Cerebellar nuclear complex (tissue), 1 donor: ENCODE measurements at regions not wholly inside any gene's neighbourhood (a gene's known extent, or its start where the extent isn't known, plus 50 kb on each side); places are given as distances from the start of the nearest gene placed in this dataset.
"Not testable (repeated sequence)": the region's sequence is repeated elsewhere in the genome, so short reads cannot be mapped to it uniquely, and the experiment has no call there.

Source experiments
- DNase-seq, 2 experiments: peaks; one replicate each; lab custom pipeline; 2025; lab: John Stamatoyannopoulos, UW

DNA sequence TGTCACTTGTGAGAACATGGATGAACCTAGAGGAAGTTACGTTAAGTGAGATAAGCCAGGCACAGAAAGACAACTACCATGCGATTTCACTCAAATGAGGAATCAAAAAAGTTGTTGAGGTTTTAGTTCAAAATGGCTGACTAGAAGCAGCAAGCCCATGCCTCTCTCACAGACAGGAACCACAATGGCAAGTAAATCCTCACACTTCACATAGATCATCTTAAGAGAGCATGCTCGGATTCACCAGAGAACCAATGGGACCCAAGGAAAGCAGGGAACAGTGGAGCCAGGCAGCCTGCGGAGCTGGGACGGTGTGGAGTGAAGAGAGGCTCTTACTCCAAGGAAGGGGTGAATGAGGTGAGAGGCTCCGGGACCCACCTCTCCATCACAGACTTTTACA lies 581.0 kb downstream of the UQCRFS1 start:
- DNase-seq: no peak

DNA sequence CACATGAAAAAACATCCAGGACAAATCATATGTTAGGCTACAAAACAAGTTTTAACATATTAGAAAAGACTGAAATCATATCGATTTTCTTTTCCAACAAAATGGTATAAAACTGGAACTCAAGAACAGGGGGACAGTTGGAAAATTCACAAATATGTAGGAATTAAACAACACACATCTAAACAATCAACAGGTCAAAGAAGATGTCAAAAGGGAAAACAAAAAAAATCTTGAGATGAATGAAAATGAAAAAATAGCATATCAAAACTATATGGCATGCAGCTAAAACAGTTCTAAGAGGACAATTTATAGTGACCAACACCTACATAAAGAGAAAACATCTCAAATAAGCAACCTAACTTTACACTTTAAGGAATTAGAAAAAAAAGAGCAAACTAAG lies 585.3 kb downstream of the UQCRFS1 start:
- no peak for DNase-seq

DNA sequence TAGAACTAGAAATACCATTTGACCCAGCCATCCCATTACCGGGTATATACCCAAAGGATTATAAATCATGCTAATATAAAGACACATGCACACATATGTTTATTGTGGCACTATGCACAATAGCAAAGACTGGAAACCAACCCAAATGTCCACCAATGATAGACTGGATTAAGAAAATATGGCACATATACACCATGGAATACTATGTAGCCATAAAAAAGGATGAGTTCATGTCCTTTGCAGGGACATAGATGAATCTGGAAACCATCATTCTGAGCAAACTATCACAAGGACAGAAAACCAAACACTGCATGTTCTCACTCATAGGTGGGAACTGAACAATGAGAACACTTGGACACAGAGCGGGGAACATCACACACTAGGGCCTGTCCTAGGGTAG lies 586.5 kb downstream of the UQCRFS1 start:
- not testable (repeated sequence) for DNase-seq

DNA sequence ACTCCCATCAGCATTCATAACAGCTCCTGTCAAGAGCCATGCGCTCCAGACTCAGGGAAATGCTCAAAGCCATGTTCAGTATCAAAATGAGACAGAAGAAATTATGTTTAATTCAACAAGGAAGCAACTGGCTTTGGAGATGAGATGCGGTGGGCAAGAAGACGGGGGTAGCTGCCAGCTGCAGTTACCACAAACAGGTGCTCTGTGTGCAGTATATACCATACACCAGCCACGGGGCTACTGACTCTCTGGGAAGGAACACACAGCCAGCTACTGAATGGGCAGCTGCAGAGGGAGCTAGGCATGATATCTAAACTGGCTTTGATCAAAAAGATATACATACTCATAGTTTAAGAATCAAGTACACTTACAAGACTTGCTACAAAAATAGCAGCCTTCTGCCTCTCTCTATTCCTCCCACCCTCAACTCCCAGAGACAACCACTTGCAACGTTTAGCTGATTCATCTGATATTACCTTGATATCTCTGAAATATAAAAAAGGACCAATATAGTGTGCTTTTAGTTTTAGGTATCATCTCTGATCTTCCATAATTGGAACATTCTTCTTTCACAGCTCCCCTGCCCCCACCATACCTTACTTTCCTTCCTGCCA lies 593.0 kb downstream of the UQCRFS1 start:
- no peak for DNase-seq

DNA sequence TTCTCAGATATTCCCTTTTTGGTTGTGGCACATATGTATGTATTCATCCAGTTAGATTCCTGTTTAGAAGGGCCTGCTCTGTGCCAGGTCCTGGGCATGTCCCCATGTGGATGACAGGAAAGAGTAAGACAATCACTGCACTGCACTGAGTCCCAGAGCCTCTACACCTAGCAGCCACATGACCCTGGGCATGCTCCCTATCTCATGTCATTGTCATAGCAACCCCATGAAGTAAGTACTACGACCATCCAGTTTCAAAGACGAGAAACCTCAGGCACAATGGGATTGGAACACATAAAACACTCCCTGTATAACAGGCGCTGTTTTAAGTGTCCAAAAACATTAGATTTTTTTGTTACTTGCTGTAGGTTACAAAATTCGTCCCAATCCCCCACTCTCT lies 594.4 kb downstream of the UQCRFS1 start:
- no peak for DNase-seq

DNA sequence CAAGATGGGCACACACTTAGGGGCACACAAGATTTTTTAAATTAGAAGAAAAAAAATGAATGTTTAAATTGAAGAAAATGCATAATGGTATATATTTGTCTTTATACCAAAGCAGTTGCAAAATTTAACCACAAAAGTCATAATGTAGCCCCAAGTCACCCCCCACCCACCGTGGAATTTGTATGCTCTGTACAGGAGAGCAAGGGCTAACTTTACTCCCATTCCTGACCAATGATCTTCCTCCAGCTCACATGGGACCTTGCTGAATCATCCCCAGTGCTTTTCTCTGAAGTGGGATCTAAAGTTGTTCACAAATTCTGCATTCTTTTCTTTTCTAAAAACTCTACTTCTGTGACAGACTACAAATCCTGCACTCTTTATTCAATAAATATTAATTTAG lies 597.0 kb downstream of the UQCRFS1 start:
- no peak for DNase-seq

DNA sequence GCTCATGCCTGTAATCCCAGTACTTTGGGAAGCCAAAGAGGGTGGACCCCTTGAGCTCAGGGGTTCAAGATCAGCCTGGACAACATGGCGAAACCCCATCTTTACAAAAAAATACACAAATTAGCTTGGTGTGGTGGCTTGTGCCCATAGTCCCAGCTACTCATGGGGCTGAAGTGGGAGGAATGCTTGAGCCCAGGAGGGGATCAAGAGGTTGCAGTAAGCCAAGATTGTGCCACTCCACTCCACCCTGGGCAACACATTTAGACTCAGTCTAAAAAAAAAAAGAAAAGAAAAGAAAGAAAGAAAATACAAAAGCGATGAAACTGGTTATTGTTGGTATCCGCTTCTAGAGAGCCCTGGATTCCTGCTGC lies 597.4 kb downstream of the UQCRFS1 start:
- no peak for DNase-seq

DNA sequence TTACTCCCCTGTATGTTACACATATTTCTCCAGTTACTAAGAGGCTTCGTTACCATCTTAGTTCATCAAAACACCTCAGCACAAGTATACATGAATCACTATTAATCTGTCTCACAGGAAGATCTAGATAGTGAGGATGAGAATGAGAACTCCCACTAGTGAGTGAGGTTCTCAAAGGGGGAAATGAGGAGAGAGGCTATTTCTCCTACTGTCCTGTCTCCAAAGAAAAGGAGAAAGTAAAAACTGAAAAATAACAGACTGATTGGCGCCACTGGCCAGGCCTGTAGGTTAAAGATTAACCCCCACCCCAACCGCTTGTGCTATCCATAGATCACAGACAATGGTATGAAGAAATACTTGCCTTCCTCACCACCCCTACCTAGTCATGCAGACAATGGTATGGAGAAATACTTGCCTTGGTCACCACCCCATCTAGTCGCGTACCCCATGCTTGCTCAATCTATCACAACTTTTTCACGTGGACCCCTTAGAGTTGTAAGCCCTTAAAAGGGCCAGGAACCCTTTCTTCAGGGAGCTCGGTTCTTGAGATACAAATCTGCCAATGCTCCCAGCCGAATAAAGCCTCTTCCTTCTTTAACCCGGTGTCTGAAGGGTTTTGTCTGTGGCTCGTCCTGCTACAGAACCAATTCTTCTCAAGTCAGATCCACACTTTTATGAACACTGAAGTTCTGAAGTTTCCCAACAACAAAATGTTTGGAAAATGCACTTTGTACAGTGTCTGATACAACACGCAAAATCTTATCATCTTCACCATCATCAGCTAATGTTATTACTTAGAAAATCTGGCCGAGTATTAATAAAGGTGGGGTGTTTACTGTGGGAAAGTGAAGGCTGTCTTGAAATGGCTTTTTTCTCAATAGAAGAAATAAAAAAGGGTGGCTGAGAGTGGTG lies 598.1 kb downstream of the UQCRFS1 start:
- no peak for DNase-seq

DNA sequence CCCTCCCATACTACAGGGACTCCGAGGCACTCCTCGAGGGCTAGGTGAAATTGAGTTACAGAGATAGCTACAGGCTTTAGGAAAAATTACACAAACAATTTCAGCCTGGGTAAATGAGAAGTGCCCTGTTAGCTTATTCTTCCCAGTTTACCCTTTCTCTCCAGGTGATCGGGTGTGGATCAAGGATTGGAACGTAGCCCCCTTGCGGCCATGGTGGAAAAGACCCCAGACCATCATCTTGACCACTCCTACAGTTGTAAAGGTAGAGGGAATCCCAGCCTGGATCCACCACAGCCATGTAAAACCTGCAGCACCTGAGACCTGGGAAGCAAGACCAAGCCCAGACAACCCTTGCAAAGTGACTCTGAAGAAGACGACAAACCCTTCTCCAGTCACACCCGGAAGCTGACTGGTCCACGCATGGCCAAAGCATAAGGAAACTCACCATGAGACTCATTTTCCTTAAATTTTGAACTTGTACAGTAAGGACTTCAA lies 600.6 kb downstream of the UQCRFS1 start:
- no peak for DNase-seq

DNA sequence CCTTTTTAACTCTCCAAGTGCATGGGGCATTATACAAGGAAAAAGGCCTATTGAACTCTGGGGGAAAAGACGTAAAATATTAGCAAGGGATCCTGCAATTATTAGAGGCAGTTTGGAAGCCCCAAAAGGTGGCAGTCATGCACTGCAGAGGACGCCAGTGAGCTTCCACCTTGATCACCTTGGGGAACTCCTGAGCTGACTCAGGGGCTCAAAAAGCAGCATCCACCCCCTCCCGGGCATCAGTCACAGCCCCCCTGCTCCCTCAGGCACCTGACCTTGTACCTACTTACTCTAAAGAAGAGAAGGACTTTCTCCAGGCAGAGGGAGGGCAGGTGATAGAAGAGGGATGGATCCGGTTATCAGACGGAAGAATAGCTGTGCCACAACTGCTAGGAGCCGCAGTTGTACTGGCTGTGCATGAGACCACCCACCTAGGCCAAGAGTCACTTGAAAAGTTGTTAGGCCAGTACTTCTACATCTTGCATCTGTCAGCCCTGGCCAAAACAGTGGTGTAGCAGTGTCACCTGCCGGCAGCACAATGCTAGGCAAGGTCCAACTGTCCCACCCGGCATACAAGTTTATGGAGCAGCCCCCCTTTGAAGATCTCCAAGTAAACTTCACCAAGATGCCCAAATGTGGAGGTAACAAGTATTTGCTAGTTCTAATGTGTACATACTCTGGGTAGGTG lies 601.6 kb downstream of the UQCRFS1 start:
- DNase-seq: not testable (repeated sequence)

DNA sequence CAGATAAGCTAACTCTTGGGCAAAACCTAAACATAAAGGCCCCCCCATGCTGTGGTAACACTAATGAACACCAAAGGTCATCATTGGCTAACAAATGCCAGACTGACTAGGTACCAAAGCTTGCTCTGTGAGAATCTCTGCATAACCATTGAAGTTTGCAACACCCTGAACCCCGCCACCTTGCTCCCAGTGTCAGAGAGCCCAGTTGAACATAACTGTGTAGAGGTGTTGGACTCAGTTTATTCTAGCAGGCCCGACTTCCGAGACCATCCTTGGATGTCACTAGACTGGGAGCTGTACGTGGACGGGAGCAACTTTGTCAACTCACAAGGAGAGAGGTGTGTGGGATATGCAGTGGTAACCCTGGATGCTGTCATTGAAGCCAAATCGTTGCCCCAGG lies 602.2 kb downstream of the UQCRFS1 start:
- DNase-seq: no peak

DNA sequence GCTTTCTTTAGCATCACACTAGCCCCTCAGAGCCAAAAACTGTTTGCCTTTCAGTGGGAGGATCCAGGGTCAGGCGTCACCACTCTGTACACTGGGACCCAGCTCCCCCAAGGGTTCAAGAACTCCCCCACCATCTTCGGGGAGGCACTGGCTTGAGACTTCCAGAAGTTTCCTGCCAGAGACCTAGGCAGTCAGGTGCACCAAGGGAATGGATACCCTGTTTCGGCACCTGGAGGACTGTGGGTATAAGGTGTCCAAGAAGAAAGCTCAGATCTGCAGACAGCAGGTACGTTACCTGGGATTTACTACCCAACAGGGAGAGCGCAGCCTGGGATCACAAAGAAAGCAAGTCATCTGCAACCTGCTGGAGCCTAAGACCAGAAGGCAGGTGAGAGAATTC lies 603.0 kb downstream of the UQCRFS1 start:
- no peak for DNase-seq

DNA sequence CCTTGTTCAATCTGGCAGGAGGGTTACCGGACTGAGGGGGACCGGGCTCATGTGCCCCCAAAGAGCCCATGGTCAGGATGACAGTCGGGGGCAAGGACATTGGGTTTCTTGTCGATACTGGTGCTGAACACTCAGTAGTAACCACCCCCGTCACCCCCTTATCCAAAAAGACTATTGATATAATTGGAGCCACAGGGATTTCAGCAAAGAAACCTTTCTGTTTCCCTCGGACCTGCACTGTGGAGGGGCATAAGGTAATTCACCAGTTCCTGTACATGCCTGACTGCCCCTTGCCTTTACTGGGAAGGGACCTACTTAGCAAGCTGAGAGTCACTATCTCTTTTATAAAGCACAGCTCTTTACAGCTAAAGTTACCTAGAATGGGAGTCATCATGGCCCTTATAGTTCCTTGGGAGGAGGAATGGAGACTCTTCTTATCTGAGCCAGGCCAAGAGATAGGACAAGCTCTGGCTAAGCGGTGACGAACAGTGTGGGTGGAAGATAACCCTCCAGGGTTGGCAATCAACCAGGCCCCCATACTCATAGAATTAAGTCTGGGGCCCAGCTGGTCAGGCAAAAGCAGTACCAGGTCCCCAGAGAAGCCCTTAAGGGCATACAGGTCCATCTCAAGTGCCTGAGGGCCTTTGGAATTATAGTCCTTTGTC lies 603.7 kb downstream of the UQCRFS1 start:
- no peak for DNase-seq

DNA sequence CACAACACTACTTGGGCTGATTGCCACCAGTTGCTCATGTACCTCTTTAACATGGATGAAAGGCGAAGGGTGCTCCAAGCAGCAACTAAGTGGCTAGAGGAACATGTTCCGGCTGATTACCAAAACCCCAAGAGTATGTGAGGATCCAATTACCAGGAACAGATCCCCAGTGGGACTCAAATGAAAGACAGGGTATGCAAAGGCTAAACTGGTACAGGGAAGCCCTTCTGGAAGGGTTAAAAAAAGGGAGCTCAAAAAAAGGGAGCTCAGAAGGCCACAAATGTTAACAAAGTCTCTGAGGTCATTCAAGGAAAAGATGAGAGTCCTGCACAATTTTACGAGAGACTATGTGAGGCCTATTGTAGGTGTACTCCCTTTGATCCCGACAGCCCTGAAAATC lies 604.7 kb downstream of the UQCRFS1 start:
- no peak for DNase-seq

DNA sequence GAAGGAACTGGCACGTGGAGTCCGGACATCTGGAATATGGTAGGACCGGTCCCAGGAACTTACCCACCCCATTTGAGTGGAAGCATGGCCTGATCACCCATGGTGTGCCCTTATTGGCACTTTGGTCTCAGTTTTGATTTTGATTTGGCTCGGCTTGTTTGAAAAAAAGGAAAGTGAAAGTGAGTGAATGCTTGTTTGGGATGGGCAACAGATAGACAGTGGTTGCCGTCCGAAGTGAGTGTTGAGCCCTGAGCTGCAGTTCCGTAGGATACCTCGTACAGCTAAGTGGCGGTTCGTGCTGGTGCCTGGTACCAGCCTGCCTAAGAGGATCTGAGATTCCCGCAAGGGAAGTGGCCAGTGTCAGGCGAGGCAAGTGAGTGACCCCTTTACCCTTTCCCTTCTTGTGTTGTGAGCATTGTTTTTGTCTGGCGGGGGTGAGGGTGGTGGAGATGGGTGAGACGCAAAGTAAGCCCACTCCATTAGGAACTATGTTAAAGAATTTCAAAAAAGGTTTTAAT lies 605.8 kb downstream of the UQCRFS1 start:
- no peak for DNase-seq

DNA sequence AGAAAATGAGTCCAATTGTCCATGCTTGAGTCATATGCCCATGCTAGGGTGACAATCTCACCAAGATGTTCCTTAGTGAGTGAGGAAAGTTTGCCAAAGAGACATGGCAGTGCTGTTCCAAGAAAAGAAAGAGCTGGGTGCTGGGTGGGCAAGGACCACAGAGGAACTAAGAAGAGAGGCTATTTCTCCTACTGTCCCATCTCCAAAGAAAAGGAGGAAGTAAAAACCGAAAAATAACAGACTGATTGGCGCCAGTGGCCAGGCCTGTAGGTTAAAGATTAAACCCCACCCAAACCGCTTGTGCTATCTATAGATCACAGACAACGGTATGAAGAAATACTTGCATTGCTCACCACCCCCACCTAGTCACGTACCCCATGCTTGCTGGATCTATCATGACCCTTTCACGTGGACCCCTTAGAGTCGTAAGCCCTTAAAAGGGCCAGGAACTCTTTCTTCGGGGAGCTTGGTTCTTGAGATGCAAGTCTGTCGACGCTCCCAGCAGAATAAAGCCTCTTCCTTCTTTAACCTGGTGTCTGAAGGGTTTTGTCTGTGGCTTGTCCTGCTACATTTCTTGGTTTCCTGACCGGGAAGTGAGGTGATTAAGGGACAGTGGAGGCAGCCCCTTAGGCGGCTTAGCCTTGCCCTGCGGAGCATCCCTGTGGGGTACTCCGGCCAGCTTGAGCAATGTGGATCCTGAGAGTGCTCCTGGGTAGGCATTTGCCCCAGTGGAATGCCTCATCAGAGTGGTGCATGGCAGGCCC lies 606.5 kb downstream of the UQCRFS1 start:
- DNase-seq: no peak

DNA sequence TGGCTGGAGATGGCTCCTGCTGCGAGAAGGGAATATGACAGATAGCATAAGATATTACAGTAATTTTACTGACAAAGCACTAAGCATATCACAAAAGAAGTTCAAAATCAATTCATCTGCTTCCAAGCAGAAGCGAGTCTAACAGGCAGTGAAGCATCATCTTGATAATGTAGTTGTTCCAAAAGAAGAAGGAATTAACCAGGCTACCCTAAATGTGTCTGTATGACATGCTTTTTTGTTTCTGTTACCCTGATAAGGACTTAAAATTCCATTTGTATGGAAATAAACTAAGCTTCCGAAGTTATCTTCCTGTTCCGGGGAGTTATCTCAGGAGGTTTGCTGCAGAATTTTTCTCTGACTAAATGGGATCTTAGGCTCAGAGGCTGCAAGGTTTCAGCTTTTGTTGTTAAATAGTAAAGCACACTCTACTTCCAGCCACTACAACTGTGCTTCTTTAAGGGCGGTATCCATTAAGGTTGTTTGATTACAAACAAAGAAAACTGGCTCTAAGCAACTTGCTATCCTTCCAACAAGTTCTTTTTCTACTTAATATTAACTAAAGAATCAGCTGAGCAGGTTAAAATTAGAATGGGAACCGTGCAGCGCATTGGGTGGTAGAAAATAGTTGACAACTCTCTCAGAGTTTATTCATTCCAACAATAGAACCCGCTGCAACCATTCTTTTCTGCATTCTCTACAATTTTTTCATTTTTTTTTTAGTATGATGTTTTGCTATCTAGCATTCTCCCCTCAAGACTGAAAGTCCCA lies 607.3 kb downstream of the UQCRFS1 start:
- no peak for DNase-seq

DNA sequence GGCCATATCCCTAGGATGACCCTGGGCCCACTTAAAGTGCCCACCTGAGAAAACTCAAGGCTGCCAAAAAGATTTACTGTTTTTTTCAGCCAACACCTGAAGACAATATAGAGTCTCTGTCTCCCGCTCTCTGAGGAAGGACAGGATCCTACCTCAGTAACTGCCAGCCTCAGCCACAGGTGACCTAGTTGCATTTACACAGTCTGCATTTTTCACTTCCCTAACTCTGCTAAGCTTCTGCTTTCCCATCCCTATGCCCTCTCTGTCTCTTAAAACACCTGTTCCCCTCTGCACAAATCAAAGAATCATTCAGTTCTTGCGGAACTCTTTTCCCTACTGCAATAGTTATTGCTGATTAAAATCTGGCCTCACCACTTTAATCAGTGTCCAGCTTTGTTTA lies 609.5 kb downstream of the UQCRFS1 start:
- no peak for DNase-seq

DNA sequence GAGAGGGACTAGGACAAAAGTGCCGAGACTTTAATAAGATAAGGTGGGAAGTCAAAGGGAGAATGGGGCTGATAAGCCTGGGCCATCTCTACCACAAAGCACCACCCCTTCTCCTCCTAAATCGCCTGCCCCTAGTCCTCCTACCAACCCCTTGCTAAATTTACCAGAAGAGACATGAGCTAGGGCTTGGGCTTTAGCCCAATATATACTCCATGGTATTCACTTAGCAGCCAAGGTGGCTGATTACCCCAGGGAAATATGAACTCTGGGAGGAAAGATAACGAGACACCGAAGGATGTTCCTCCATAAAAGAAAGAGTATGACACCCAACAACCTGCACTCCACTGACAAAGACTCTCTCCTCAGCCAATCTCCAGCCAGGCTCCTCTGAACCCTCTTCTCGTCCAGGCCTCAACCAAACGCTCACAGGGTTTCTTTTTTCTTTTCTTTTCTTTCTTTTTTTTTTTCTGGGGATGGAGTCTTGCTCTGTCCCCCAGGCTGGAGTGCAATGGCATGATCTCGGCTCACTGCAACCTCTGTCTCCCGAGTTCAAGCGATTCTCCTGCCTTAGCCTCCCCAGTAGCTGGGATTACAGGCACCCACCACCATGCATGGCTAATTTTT lies 610.2 kb downstream of the UQCRFS1 start:
- no peak for DNase-seq
